GM21576 (cell line): ENCODE measurements at regions not wholly inside any gene's neighbourhood (a gene's known extent, or its start where the extent isn't known, plus 50 kb on each side); places are given as distances from the start of the nearest gene placed in this dataset.

Experiments used
- ATAC-seq: cut with Tn5 transposase; IDR thresholded peaks from one replicate; pipeline ENCODE4 v1.9.1; 2021; ENCODE audit warnings: mild to moderate bottlenecking, moderate library complexity; ENCODE audit not compliant: unreplicated experiment

GRCh38 chr4:61036071-61036684, 163.9 kb upstream of the ADGRL3 start:
- no peak for ATAC-seq

GRCh38 chr4:61041527-61041926, 158.6 kb upstream of the ADGRL3 start:
- no peak for ATAC-seq

GRCh38 chr4:61044837-61045236, 155.3 kb upstream of the ADGRL3 start:
- no peak for ATAC-seq

DNA sequence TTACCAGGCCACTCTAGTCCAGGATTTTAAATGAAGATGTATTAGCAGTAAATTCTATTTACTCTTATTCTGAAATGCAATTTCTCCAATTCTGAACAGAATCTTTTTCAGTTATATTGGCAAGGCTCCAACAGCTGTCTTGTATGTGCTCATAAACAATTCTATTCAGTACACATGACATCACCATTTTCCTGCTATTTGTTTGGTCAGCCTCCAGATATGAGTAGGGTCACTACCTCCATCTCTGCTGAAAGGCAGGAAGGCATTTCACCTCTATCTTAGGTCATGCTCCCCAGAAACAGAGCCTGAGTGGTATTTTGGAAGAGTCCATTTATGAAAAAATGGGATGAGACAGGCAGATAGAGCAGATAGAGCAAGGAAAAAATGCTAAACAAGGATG, 151.1 kb upstream of the ADGRL3 start:
- no peak for ATAC-seq

DNA sequence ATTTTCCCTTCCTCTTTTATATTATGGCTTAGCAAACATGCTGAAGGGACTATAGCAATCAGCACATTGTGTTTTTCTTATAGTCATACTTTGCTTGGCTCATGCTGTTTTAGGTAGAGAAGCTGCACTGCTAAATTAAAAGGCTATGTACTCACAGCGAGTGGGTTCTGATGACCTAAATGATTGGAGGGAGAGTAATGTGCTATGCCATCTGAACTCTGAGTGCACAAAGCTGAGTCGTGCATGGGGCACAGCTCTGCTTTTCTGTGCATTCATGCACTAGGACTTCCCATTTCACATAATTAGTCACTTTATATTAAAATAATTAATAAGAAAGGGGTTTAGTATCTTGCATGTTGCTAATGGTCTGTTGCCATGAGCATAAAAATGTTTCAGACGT, 132.7 kb upstream of the ADGRL3 start:
- no peak for ATAC-seq

DNA sequence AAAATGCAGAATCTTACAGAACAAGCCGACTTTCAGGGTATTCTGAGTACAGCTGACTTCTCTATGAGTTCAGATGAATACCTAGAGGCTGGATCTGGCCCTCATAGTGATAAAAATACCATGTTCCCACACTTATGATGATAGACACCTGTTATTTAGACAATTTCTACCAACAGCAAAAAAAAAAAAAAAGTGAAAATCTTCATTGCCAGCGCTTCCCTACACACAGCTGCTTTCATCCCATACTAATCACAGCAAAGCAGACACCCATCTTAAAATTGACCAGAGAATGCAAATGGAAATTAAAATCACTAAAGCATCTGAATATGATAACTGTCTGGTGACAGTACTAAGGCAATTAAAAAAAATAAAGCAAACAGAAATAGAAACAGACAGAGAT, 132.1 kb upstream of the ADGRL3 start:
- no peak for ATAC-seq

DNA sequence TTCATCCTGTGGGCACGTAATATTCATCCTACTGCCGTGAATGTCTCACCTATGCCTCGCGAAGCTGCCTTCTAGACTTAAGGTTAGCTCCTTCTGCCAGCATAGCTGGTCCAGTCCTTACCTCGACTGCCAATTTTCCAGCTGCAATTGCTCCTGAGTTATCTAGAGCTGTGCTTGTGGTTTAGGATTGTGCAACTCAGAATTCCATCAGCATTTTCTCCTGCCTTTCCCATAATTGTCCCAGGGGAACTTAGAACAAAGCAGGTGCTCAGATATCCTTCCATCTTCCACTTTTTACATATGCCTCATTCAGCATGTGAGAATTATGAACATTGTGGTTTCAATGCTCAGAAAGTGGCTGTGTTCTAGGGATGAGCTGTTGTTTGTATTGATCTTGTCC, 131.4 kb upstream of the ADGRL3 start:
- no peak for ATAC-seq

GRCh38 chr4:61070269-61070668, 129.9 kb upstream of the ADGRL3 start:
- no peak for ATAC-seq

- ATAC-seq: no peak
Measured at GRCh38 chr4:61079427-61079826, 120.7 kb upstream of the ADGRL3 start.

- no peak for ATAC-seq
Measured at GRCh38 chr4:61079976-61080375, 120.2 kb upstream of the ADGRL3 start.

- no peak for ATAC-seq
Measured at GRCh38 chr4:61085534-61085933, 114.6 kb upstream of the ADGRL3 start.

DNA sequence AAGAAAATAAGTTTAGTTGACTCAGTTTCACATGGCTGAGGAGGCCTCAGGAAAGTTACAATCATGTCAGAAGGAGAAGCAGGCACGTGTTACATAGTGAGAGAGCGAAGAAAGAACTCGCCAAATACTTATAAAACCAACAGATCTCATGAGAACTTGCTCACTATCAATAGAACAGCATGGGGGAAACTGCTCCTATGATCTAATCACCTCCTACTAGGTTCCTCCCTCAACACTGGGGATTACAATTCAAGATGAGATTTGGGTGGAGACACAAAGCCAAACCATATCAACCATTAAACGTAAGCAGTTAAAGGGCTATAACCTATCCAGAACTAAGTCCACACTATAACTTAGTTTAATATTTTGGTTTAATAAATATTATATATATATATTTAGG, 113.8 kb upstream of the ADGRL3 start:
- ATAC-seq: no peak

DNA sequence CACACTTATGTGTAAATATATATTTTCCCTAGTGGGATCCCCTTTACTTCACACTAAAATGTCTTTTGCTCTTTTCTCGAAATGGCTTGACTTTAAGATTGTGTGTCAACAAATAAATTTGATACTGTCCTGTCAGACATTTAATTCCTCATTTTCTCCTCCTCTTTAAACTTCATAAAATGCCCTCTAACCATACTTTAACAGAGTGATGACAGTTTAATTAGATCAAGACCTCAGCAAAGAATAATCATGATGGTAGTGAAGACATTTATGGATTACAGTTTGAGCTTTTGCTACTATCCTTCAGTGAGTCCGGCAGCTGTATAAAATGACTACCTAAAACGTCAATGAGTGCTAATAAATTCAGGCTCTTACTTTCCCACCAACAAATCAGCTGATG, 113.1 kb upstream of the ADGRL3 start:
- no peak for ATAC-seq

DNA sequence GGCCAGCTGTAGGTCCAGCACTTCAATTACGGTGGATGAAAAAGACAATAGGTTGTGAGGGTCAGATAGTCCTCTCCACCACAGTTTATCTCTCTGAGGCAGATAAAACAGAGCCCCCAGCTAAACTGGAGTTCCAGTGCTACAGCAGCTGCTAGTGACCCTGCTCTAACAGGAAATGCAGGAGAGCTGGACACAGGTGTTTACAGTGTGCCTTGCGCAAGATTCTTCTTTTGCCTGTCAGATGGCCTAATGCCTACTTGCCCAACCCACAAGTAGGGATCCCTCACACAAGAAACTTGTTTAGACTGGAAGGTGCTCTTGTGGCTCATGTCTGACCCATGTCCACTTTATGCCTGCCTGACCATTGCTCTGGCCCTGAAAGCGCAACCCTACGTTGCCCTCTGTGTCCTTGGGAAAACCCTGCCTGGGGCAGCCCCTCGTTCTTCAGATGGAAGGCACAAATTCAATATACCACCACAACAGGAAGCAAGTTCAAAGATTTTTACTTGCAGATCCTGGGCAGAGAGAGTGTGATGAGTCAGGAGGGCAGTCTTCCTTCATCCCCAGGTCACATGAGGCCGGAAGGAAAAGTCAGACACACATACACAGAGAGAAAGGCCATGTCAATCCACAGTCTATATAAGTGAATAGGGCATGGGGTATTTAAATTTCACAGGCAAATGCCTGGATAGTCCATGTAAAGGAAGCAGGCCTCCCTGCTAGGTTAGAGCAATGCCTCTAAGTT, 105.1 kb upstream of the ADGRL3 start:
- ATAC-seq: no peak

GRCh38 chr4:61128682-61129081, 71.4 kb upstream of the ADGRL3 start:
- ATAC-seq: no peak

GRCh38 chr4:61129971-61130370, 70.2 kb upstream of the ADGRL3 start:
- no peak for ATAC-seq

- ATAC-seq: no peak
Measured at GRCh38 chr4:61143461-61143860, 56.7 kb upstream of the ADGRL3 start.

DNA sequence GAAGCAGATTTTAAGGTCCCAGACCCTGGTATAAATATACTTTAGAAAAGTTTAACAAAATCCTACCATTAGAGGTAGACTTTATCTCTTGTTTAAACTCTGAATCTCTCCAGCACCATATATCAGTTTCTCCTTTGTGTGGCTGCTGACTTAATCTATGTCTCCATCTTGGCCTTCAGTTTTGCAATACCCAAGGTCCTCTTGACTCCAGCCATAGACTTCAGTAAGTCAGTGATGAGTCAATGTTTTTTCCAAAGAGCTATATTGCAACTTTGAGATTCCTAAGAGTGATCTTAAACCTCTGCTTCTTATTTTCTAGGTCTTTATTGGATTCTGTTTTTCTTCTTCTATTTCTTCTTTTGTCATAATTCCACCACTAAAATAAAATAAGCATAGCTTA, 50.8 kb upstream of the ADGRL3 start:
- no peak for ATAC-seq
